Activated CD8-positive, alpha-beta memory T cell treated with anti-CD3 and anti-CD28 coated beads for 24 hours (primary cell): ENCODE measurements at regions not wholly inside any gene's neighbourhood (a gene's known extent, or its start where the extent isn't known, plus 50 kb on each side); places are given as distances from the start of the nearest gene placed in this dataset.
A peak's percentile ranks its signal among the peaks of the same experiment; 100 is the strongest.
"Not testable (repeated sequence)": the region's sequence is repeated elsewhere in the genome, so short reads cannot be mapped to it uniquely, and the experiment has no call there.

ENCODE experiments used
- DNase-seq: peaks from one replicate; pipeline ENCODE4 v3.0.0-alpha.2; 2020

DNA sequence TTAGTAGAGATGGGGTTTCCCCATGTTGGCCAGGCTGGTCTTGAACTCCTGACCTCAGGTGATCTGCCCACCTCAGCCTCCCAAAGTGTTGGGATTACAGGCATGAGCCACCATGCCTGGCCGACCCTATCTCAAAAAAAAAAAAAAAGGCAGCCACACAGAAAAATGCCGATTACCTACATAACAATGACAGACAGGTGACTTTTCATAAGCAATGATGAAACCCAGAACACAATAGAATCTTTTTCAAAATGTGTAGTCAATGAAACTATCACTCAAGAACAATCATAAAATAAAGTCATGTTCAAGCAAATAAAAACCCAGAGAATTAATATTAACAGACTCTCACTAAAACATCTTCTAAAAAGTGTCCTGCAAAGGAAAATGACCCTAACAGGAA lies 135.6 kb upstream of the MVB12B start:
- DNase-seq: not testable (repeated sequence)

DNA sequence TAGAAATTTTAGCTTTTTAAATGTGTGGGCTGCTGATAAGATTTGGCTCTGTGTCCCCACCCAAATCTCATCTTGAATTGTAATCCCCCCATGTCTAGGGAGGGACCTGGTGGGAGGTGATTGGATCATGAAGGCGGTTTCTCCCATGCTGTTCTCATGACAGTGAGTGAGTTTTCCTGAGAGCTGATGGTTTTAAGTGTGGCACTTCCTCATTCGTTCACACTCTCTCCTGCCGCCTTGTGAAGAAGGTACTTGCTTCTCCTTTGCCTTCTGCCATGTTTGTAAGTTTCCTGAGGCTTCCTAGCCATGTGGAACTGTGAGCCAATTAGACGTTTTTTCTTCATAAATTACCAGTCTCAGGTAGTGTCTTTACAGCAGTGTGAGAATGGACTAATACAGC lies 127.8 kb upstream of the MVB12B start:
- DNase-seq: no peak

- no peak for DNase-seq
Measured at GRCh38 chr9:126203313-126203712, 123.3 kb upstream of the MVB12B start.

DNA sequence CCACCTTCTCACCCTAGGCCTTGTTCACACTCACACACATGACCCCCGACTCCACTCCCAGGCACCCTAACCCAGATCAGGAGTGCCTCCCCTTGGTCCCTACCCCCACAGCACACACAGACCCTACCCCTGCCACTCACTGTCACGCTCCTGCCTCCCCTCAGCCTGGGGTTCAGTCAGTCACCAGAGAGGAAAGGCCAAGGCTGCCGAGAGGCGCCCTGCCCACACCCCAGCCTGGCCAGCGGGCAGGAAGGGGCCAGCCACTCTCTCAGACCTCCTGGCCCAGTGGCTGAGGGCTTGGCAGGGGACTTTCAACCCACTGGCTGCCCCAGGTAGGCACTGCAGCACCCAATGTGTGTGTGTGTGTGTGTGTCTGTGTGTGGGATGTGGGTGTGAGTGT lies 122.4 kb upstream of the MVB12B start:
- DNase-seq: no peak

GRCh38 chr9:126204708-126205225 lies 121.9 kb upstream of the MVB12B start:
- DNase-seq: no peak

DNA sequence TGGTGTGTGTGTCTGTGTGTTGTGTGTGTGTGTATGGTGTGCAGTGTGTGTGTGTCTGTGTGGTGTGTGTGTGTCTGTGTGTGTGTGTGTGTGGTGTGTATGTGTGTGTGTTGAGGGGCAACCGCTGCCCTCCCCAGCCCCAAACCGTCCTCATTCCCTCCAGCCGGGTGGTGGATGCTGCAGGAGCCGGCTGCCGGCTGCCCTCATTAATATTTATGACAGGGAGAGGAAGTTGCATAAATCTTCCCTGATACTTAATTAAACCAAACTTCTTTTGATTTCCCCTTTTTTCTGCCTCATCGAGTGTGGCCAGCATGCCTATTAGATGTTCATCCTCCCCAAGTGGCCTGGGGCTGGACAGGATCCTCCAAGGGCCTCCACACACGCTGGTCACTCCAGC lies 121.4 kb upstream of the MVB12B start:
- DNase-seq: no peak

- DNase-seq: no peak
Measured at GRCh38 chr9:126205845-126206498, 120.7 kb upstream of the MVB12B start.

DNA sequence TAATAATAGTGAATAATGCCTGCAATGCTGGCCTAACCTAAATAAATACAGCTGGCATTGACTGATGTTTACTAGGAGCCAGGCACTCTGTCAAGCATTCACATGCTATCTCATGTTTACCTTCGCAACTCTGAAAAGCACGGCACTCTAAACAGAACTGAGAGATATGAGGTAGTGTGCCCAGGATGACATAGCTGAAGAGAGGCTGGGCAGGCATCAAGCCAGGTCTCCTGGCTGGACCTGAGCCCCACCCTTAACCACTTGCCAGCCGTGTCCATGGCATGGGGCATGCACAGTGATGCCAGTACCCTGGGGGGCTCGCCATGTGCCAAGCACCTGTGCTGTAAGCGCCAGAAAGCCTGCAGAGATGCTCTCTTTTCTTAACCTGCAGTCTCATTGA lies 119.4 kb upstream of the MVB12B start:
- no peak for DNase-seq

GRCh38 chr9:126208216-126208758 lies 118.3 kb upstream of the MVB12B start:
- DNase-seq: no peak

GRCh38 chr9:126211441-126212074 lies 115.1 kb upstream of the MVB12B start:
- no peak for DNase-seq

DNA sequence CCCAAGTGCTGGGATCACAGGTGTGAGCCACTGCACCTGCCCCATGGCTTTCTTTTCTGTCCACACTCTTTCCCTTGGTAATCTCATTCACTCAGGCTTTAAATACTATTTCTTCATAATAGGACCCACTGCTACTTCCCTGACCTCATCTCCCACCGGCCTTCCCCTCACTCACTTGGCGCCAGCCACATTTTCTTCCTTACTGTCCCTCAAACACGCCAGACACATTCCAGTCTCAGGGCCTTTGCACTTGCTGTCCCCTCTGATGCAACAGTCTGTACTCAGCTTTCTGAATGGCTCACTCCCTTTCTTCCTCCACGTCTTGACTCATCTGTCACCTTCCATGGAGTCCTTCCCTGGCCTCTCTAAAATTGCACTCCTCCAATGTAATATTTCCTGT lies 111.1 kb upstream of the MVB12B start:
- no peak for DNase-seq

DNA sequence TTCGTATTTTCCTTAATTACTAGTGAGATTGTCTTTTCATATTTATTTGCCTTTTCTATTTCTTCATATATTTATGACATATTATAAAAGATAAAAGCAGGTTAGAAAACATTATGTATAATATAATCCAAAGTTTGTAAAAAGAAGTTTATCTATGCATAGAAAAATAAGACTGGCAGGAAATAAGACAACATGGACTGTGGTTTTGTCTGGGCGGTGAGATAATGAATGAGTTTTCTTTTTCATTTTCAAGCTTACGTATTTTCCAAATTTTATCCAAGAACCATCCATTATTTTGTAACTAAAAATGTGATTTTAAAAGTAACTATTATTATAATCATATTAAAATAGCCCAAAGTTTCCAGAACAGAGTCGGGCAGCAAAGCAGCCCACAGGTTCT lies 109.8 kb upstream of the MVB12B start:
- no peak for DNase-seq

- no peak for DNase-seq
Measured at GRCh38 chr9:126217250-126217653, 109.4 kb upstream of the MVB12B start.

- DNase-seq: peak; percentile 42
Measured at GRCh38 chr9:126217797-126218196, 108.8 kb upstream of the MVB12B start.

DNA sequence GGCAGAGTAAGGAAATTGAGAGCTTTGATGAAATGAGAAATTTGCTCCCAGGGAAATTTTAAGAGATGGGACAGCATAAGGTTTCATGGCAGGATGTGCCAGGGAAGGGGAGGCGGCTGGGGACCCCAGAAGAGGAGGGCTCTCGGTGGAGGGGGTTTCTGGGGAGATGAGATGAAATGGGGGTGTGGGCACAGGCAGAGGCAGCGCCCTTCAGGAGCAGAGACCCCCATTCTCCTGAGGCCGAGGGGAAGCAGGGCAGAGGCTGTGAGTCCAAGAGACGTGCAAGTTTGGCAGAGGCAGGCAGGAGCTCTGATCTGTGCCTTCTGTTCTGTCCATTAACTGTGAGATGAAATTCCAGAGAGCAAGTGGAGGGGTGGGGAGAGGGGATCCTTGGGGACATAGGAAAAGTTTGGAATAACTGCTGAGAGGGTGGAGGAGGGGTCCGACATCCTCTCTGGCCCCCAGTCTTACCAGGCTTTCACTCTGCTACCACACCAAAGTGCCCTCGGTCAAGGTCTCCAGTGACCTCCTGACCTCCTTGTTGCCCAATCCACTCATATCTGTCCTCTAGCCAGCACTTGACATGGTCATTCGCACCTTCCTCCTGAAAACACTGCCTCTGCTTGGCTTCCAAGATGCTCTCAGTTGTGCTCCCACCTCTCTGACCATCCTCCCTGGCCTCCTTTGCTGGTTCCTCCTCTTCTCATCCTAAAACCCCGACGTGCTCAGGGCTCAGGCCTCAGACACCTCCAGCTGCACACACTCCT lies 108.1 kb upstream of the MVB12B start:
- DNase-seq: no peak

GRCh38 chr9:126219166-126219565 lies 107.5 kb upstream of the MVB12B start:
- no peak for DNase-seq

DNA sequence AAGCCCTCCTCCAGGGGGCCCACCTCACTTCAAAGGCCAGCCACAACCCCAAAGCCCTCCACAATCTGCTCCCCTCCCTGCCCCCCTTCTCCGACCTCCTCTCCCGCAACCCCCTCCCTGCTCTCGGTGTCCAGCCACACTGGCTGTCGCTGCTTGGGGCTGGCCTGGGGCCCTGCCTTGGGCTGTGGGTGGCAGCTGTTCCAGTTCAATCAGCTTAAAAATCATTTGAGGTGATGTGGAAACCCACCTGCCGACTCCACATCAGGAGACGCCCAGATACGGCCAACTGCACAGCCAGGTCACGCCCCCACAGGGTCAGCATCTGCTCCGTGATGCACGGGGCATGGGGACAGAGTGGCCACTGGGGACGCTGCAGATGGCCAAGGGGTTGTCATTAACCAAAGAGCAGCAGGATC lies 107.0 kb upstream of the MVB12B start:
- peak; percentile 38 for DNase-seq

- DNase-seq: no peak
Measured at GRCh38 chr9:126221480-126221879, 105.1 kb upstream of the MVB12B start.

- peak; percentile 41 for DNase-seq
Measured at GRCh38 chr9:126222363-126222834, 104.2 kb upstream of the MVB12B start.

DNA sequence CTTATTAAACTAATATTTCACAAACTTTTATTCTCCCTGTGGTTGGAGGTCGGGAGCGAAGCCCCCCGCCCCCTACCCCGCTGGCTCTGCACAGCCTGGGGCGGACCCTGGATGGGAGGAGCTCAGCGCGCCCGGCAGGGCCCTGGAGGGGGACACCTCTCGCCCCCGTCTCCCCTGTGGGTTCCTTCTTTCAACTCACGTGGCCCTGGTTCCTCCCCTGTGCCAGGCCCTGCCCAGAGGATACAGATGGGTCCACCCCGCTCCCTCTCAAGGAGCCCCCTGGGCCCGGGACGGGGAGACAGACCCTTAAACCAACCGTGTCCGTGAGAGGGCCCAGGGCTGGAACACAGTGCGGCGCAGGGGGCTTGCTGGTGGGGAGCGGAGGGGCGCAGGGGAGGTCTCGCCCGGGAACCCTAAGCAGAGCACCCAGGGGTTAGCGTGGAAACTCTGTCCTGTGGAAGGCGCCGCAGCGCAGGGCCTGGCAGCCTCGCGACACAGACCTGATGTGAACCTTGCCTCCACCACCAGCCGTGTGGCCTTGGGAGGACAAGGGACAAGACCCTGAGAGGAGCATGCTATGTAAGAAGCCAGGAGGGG lies 103.7 kb upstream of the MVB12B start:
- peak; percentile 45 for DNase-seq

- peak; percentile 44 for DNase-seq
Measured at GRCh38 chr9:126223798-126224531, 102.7 kb upstream of the MVB12B start.
